COLO668 (cell line): ENCODE measurements at regions not wholly inside any gene's neighbourhood (a gene's known extent, or its start where the extent isn't known, plus 50 kb on each side); places are given as distances from the start of the nearest gene placed in this dataset.

Experiments used
- DNase-seq: peaks from one replicate; lab custom pipeline; 2025; ENCODE audit not compliant: unreplicated experiment; lab: John Stamatoyannopoulos, UW

DNA sequence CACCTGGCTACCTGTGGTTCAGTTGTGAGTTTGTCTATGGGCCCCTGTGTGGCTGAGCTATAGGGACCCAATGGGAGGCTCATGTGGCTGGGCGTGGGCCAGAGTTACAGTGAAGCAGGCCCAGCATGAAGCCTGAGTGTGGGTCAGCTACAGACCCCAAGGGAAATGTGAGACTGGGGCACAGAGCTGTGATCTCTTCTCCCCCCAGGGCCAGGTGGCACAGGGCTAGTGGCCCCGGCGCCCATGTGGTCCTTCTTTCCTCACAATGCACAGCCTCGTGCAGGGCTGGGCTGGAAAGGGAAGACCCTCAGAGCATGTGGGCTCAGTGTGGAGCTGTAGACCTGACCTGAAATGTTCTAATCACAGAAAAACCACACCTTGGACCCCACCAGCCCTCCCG lies 71.6 kb upstream of the NECTIN1 start:
- no peak for DNase-seq

DNA sequence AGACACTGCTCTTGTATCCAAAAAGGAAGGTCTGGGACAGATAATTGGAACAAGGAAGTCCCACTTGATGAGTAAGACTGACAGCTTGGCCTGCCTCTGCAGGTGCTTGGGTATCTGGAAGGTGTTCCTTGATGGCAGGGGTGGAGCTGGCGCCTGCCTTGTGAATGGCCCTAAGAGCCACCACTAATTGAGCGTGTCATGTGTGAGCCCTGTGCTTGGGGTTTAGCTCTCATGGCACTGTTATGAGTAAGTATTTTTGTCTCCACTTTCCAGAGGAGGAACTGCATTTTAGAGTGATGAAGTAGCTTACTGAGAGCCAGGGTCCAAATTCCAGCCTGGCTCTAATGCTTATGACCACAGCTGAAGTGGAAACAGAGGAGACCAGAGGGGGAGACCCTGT lies 71.2 kb upstream of the NECTIN1 start:
- DNase-seq, result no peak

DNA sequence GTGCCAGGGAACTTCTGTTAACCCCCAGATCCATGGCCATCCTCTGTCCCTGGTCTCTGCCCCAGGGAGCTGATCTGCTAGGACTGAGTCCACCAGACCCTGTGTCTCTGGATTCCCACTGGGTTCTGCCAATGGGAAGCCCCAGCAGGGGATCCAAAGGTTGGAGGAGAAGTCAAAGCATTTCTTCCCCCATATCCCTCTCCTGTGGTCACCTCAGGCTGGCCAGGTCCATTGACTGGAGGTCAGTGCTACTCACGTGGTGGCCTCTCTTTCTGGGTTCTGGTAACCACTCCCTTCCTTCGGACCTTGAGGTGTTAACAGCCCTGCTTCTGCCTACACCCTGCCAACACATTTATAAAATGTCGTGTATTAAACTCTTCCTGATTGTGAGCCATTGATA lies 69.7 kb upstream of the NECTIN1 start:
- no peak for DNase-seq

DNA sequence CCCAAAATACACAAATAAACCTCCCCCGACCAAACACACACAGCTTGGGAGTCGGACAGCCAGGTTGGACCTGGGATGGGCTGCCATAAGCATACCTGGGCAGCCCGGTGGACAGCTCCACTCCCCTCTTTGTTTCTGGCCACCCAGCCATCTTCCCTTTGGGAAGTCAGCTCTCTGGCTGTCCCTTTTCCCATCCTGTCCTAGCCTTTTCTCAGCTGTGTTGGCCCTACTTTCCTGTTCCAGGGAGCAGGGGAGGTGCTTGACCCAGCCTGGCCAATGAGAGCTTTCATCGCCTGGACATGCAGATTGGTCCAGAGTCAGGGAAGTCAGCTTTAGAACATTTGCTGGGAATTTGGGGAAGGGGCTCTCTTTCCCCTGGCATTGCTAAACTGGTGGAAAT lies 68.7 kb upstream of the NECTIN1 start:
- no peak for DNase-seq

DNA sequence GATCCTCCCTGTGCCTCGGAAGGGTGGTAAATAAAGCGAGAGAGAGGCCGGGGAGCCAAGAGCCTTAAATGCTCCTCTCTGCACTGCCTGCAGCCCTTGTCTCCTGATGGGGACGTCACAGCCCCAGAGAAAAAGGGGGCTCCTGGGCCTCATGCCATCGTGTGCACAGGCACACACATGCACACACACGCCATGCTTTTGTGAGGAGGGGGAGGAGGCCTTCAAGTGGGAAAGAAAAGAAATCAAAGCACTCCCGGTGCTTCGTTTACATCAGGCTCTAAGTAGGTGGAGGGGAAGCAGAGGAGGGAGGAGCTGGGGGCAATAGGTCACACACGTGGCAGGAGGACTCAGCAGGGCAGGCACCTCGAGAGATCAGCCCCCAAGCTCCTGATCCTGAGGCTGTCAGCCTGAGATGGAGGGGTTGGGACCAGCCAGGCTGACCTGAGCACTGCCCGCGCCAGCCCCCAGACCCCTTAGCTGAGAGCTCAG lies 68.2 kb upstream of the NECTIN1 start:
- no peak for DNase-seq

DNA sequence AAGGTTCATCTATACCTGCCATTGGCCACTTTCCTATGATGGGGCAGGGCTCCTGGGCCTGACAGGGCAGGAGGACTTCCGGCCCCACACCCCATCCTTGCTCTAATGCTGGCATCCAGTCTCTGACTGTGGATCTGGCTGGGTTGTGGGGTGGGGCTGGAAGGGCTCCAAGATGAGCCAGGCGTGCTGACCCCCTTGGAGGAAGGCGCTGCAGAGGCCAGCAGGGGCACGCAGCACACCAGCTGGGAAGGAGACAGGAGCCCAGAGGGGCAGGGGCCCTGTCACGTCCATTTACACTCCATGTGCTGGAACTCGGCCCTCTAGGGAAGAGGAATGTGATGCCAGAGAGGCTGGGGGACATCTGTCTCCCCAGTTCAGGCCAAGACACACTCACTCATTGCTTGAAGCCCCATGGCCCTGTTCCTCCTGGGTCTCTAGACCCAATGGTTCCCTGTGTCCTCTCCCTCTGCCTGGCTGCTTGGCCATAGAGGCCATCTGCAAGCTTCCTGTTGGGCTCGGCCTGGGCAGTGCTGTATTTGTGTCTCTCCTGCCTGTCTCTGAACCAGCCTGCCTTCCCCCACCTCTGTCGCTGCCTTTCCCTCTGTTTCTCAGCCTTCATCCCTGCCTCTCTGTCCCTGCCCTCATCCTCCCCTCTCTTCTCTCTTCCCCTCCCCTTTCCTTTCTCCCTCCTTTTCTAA lies 67.5 kb upstream of the NECTIN1 start:
- DNase-seq, result no peak

DNA sequence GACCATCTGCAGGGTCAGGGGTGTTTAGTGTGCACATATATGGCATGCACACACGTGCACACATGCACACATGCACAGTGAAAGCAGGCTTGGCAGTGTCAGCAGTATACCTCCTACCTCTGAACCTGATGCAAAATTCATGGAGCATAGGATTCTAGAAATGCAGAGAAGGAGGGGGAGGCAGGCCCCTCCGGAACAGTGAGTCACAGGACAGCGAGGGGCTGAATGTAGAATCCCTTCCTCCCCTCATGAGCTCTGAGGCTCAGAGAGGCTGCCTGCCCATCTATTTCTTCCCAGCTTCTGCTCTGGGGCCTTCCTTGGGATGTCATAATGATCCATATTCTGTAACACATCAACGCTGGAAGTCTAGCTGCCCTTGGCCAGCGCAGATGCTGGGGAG lies 66.7 kb upstream of the NECTIN1 start:
- no peak for DNase-seq

DNA sequence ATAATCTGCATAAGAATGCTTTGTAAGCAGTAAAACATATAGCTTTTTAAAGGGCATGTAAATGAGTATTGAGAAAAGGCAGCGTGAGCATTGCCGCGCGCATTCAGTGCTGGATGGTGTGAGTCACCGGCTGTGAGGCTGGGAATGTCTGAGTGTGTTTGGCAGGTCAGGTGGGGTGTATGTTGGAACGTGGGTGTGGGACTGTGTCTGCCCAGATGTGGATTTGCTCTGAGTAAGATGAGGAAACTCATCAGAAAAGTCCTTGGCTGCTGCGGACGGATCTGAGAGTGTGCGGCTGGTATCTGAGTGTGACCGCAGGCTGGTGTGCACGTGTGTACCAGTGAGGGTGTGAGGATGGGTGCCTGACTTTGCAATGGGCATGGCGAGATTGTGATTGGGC lies 66.2 kb upstream of the NECTIN1 start:
- DNase-seq, result no peak

DNA sequence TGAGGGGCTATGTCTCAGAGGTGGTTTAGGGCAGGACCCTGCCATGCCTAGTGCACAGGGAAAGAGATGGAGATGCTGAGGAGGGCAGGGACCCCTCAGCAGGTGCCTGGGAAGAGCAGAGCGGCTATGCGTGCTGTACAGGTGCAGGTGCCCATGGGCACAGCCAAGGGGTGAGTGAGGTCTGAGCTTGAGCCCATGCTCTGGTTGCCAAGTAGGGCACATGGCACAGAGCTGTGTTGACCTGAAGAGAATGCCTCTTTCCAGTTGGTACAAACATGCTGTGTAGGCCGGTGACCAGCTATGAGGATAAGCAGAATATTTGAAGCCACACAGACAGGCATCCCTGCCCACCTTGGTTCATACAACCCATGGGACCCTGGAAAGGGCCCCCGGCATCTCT lies 65.8 kb upstream of the NECTIN1 start:
- DNase-seq, result no peak

DNA sequence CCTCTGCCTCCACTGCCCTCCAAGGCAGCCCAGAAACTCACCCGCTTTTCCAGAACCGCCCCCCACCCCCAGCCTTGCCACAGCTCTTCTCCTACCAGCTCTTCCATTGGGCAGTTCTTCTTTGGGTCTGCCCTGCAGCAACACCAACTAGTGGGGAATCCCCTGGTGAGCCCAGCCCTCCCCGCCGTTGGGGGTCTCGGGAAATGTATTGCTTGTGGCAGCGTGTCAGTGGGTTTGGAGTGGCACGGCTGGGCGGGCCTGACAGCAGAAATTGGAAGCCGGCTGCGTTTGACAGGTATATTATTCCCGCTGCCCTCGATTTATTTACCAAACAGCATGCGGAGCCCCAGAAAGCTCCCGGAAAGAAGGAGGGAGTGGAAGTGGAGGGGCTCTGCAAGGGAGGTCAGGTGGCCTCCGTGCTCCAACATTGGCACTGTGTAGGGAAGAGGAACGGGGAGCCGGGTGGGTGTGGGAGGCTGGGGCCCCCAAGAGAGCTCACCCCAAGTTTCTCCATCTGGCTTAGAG lies 65.2 kb upstream of the NECTIN1 start:
- DNase-seq, result no peak

DNA sequence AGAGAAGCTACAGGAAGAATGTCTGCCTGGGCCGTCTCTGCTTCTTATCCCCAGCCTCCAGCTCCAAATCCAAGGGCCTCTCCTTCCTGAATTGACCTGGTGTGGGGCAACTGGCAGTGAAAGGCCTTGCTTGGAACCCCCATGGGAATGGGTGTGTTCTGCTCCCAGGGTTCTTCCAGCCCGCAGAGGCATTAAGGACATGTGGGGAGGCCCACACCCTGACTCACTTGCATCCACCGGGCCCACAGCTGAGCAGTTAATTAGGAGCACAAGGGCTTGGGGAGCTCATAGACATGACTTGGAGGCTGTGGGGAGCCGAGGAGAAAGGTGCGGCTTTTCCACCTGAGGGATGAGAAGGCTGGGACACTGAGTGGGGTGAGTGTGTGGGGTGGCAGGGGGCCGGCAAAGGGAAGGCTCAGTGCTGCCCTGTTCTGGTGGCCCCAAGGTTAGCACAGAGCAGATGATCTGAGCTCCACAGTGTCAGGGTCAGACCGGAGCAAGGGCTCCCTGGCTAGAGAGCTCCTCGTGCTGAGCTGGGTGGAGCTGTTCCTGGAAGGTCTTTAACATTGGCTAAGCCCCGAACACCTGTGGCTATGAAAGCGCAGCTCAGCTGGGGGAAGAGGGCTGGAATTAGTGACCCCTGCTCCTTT lies 64.5 kb upstream of the NECTIN1 start:
- DNase-seq, result no peak

DNA sequence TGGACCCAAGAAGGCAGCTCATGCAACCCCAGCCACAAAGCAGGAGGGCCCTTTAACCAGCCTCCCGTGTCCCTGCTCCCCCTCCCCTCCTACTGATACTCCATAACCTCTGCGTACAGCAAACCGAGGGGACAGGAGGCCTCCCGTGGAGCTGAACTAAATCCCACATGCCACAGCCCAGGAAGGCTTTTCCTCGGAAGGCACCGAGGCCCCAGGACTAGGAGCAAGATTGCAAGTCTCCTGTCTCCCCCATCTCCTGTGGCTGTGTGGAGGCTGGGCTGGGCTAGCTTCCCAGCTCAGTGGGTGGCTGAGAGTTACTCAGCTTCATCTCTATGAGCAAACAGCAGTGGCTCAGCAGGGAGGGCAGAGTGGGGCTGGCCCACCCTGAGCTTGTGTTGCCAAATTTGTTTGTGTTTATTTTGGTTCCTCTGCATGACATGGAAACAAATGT lies 62.7 kb upstream of the NECTIN1 start:
- DNase-seq, result no peak

DNA sequence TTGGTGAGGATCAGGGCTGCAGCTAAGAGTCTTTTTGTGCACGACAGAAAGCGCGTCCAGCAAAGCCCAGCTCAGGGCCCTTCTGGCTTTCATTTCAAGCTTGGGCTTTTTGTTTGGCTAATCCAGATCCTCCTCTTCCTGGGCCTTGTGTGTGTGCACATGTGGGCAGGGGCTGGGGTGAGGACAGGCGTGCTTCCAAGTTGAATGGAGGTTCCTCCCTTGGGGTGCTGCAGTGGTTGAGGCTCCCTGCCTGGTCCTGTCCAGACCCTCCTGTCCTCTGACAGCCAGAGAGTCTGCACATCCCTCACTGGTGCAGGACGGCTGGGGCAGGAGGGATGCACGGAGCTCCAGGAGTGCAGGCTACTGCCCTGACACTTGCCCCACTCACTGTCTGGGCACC lies 62.0 kb upstream of the NECTIN1 start:
- no peak for DNase-seq

DNA sequence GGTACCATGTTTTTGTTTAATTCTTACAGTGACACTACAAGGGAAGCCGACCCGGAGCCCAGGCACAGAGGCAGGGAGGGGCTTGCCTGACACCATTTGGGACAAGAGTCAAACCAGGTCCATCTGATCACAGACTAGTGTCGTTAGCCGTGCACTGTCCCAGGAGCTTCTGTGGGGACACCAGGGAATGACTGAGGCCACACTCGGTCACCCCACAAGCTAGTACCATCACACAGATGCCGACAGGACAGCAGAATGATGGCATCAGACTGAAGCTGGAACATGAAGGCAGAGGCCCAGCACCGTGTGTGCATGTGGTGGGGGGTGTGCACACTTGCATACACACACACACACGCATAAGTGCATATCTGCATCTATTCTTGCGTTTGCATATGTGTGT lies 61.5 kb upstream of the NECTIN1 start:
- DNase-seq, result no peak

DNA sequence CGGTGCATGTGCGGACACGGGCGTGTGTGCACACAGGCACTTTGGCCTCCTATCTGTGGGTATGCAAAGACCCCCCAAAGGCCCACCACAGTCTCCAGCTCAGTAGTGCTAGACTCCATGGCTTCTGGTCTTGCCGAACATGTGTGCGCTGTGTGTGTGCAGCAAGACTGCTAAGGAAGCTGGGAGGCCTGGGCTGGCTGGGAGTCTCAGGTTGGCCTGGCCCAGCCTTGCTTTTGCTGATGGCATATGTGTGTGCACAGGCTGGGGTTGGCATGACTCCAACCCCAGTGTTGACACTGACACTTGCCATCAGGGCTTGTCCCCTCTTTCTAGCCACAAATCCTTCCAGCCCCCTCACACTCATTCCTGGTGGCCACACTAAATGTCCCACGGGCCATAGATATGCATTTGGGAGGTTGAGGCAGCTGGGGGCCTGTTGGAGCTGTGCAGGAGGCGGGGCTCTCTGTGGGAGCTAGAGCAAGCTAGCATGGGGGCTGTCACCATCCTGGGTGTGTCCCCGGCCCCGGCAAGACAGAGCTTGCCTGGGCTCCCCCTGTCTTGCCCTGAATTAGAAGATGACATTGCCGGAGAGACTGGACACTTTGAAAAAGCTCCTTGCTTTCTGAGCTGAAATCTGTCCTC lies 60.9 kb upstream of the NECTIN1 start:
- DNase-seq, result peak; percentile 45

DNA sequence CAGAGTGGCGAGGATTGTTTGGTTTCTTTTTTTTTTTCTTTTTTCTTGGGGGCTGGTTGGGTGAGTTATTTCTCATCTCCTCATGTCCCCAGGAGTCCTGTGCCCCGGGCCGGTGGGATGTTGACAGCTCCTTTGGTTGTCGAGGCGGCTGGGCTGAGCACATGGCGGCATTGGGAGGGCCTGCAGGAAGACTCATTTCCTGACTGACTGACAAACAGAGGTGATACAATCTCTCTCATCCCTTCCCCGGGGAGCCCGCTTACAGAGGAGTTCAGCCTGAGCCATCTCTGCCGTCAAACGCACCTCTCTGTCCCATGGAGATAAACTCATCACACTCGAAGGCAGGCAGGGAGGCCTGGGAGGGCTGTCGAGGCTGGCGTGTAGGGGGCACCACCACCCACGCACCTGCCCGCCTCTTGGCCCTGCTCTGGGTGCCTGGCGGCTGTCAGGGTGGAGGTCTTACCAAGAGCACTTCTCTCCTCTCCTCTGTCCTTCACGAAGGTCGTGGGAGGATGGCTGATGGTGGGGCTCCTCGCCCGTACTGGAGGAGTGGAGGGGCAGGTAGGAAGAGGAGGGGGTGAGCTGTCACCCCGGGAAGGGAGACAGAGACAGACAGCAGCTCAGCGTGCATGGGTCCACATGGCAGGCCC lies 60.0 kb upstream of the NECTIN1 start:
- no peak for DNase-seq

DNA sequence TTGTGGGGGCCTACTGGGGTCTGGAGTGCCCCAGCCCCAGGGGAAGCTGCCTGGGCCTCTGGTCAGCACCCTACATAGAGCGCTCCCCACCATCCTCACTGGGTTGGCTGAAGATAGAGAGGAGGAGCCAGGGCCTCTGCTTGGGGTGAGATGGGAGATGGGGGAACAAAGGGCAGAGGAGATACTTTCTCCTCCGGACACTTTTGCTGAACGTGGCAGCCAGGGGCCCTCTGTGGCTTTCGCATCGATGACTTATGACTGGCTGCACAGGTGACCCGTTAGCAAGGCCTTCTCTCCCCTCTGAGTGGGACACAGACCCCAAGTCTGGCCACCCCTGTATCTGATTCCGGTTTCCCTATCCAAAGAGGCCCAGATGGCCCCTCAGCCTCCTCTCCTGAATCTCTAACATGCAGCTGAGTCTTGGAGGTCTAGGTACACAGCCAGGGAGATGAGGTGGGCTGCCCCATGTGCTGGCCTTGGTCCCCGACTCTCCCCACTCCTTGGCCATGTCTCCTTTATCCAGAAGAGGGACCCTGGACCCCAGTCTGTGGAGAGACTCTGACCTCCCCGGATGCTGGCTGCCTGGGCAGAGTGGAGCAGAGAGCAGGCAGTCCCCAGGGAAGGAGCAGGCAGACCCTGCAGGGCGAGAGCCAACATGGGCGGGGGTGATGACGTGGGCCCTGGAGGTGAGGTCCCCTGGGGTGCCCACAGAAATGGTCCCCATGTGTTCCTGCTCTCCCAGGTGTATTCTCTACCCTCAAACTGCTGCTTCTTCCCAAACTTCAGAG lies 59.3 kb upstream of the NECTIN1 start:
- no peak for DNase-seq

DNA sequence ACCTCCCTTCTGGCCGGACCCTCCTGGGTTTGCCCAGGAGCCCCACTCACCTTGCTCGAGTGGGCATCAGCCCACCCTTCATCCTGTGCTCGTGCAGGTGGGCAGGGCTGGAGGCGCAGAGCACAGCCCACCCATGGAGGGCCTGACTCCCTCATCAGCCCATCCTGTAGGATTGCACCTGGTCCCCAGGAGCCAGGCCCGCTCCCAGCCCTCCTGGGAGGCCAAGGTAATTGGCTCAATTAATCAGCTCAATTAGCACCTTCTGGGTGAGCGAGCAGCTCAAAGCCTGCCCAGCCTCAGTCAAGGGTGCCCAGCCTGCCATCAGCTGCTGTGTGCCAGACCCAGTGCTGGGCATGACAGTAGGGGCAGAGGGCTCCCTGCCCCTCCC lies 58.1 kb upstream of the NECTIN1 start:
- DNase-seq, result no peak

DNA sequence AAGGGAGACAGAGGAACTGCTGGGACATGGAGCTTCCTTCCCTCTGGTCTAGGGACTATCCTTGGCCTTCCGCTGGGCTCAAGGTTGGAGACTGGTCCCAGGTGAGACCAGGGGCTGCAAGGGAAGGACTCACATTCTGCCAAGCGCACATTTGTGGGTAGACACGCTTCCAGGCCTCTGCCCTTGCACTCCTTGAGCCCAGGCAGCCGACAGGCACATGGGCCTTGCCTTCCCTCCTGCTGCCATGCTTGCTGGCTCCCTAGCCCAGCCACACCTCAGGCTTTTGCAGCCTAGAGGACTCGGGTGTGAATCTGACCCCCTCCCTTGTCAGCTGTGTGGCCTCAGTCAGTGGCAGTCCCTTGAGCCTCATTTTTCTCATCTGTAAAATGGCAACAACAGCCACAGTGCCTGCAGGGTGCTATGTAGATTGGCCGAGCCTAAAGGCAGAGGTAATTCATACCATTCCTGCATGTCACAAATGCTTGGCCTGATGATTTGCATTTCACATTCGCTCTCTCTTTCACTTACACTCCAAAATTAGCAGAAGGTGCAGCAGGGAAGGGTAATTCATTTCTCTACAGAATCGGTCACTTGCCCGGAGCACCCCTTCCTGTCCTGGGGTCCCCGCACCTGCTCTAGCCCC lies 57.6 kb upstream of the NECTIN1 start:
- DNase-seq, result no peak

DNA sequence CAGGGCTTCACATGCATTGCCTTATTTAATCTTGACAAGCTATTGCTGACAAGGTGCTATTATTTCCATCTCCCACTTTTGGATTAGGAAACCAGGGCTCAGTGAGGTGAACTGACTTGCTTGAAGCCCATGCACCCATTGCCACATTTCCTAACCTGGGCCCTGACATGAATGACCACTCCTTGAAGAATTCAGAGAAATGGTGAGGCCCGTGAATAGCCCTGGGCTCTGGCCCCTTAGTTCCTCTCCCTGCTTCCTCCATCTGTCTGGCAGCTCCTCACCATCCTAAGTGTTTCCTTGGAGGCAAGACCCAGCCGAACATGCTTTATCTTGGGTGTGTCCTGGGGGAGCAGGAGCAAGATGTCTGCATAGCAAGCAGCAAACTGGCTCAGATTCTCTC lies 56.1 kb upstream of the NECTIN1 start:
- no peak for DNase-seq
